Activated B cell treated with CpG ODN at 0.5 μM for 24 hours (primary cell): ENCODE measurements at regions not wholly inside any gene's neighbourhood (a gene's known extent, or its start where the extent isn't known, plus 50 kb on each side); places are given as distances from the start of the nearest gene placed in this dataset.
"Not testable (repeated sequence)": the region's sequence is repeated elsewhere in the genome, so short reads cannot be mapped to it uniquely, and the experiment has no call there.

Experiments
- ATAC-seq: fragments of 200-7000 bp; cut with Tn5 transposase; one replicate; pipeline ENCODE4 v1.10.0; 2021; ENCODE audit warnings: low read depth, mild to moderate bottlenecking, moderate library complexity
- CTCF ChIA-PET: fragments of 350-600 bp; sonication (Branson Sonifier 250); formaldehyde crosslinking; loops from one replicate; lab custom pipeline; 2021; ENCODE audit warnings: antibody characterized with exemption; lab: Charles Lee
- POLR2A ChIA-PET: fragments of 350-600 bp; sonication (Branson Sonifier 250); formaldehyde crosslinking; loops from one replicate; lab custom pipeline; 2021; ENCODE audit warnings: antibody characterized with exemption; lab: Charles Lee
- DNase-seq: peaks from one replicate; pipeline ENCODE4 v3.0.0; 2022
- H3K27ac Mint-ChIP-seq: one replicate; pipeline ENCODE4 v1.8.0; 2020; ENCODE audit warnings: mixed read lengths
- H3K27me3 Mint-ChIP-seq: one replicate; pipeline ENCODE4 v1.8.0; 2021; ENCODE audit warnings: mixed read lengths
- H3K36me3 Mint-ChIP-seq: one replicate; pipeline ENCODE4 v1.8.0; 2021; ENCODE audit warnings: low read depth, mixed read lengths
- H3K4me1 Mint-ChIP-seq: one replicate; pipeline ENCODE4 v1.8.0; 2021; ENCODE audit warnings: mixed read lengths
- H3K4me3 Mint-ChIP-seq: one replicate; pipeline ENCODE4 v1.8.0; 2020; ENCODE audit warnings: mild to moderate bottlenecking, mixed read lengths
- H3K9me3 Mint-ChIP-seq: one replicate; pipeline ENCODE4 v1.8.0; 2020; ENCODE audit warnings: mixed read lengths
- intact Hi-C: fragments of 100-400 bp; cut with micrococcal nuclease; formaldehyde crosslinking; loops from one replicate; pipeline ENCODE4 v1.15.1; 2024
- TF ChIP-seq, protein P1 (sequence below): fragments of 200-600 bp; IDR thresholded peaks from one replicate; pipeline ENCODE4 v1.8.0; 2022; ENCODE audit warnings: antibody characterized with exemption, mild to moderate bottlenecking

DNA sequence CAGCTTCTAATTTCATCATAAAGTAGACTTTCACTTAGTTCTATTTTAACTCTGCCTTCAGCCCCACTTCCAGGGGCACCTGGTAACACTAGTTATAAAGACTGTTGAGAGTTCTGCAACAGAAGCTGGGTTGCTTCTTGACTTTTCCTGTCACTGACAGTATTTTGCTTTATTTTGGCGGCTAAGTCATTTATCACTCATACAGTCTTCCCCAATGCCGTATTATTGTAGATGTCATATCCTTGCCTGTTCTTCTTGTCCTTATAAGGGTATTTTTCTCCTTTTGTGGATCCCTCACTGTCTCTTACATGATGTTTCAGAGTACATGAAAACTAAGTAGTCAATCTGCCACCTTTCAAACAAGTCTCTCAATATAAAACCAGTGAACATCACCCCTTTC, 369.0 kb upstream of the PPP2R3A start:
- H3K27me3 Mint-ChIP-seq = peaks cover 10% of the 10 kb centered on the region
- H3K36me3 Mint-ChIP-seq = no peaks in the 10 kb centered on the region
- peaks cover 3% of the 10 kb centered on the region for H3K9me3 Mint-ChIP-seq
- no peak overlapping the region for H3K27ac Mint-ChIP-seq
- CTCF ChIA-PET = no interaction called here
- no peaks in the 10 kb centered on the region for H3K4me1 Mint-ChIP-seq
- TF ChIP-seq, protein P1, sequence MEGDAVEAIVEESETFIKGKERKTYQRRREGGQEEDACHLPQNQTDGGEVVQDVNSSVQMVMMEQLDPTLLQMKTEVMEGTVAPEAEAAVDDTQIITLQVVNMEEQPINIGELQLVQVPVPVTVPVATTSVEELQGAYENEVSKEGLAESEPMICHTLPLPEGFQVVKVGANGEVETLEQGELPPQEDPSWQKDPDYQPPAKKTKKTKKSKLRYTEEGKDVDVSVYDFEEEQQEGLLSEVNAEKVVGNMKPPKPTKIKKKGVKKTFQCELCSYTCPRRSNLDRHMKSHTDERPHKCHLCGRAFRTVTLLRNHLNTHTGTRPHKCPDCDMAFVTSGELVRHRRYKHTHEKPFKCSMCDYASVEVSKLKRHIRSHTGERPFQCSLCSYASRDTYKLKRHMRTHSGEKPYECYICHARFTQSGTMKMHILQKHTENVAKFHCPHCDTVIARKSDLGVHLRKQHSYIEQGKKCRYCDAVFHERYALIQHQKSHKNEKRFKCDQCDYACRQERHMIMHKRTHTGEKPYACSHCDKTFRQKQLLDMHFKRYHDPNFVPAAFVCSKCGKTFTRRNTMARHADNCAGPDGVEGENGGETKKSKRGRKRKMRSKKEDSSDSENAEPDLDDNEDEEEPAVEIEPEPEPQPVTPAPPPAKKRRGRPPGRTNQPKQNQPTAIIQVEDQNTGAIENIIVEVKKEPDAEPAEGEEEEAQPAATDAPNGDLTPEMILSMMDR = no peak
- DNase-seq (no peak), ATAC-seq (no peak)
- POLR2A ChIA-PET = no interaction called here
- intact Hi-C loops = no loop called here
- H3K4me3 Mint-ChIP-seq = no peak overlapping the region

DNA sequence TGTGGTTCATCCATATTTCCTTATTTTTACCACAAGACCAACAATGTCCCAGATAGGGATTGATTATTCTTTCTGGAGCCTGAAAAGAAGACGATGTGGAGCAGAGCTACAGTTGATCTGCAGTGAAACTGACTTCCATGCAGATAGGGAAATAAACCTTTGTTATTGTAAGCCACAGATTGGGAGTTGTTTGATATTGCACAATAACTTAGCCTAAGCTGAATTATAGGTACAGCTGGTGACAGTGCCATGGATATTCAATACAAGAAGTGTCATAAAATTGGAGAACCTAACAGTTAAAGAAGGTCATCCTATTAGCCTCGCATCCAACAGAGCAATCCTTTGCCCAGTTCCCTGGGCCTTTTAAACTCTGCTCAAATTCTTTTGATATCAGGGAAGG, 367.7 kb upstream of the PPP2R3A start:
- CTCF ChIA-PET = no interaction called here
- Mint-ChIP-seq H3K36me3 (no peaks in the 10 kb centered on the region), H3K4me1 (no peaks in the 10 kb centered on the region), H3K27me3 (peaks cover 10% of the 10 kb centered on the region), H3K9me3 (peaks cover 3% of the 10 kb centered on the region), H3K4me3 (no peak overlapping the region), H3K27ac (no peak overlapping the region)
- TF ChIP-seq, protein P1 = no peak
- ATAC-seq = no peak
- no peak for DNase-seq
- POLR2A ChIA-PET = no interaction called here
- intact Hi-C loops = no loop called here

DNA sequence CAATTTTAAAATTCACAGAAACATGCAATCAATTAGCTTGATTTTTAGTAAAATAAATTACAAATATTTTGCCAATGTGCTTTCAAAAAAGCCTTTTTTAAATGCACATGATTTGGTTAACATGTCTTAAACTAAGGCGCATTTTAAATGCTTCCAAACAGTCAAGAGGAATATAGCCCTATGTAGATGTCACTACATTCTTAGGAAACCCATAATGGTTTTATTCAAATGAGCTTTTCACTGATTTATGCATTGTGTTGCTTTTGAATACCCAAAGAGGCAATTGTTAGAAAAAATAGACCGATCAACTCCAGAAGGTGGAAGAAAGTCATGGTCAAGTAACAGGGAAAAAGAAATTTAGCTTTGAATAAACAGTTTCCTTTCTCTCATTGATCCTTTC, 366.9 kb upstream of the PPP2R3A start:
- H3K9me3 Mint-ChIP-seq = no peaks in the 10 kb centered on the region
- no peak for DNase-seq
- no peaks in the 10 kb centered on the region for H3K4me1 Mint-ChIP-seq
- no peak for ATAC-seq
- intact Hi-C loops = no loop called here
- H3K27me3 Mint-ChIP-seq = peaks cover 10% of the 10 kb centered on the region
- ChIA-PET POLR2A (no interaction called here), CTCF (no interaction called here)
- H3K4me3 Mint-ChIP-seq = no peak overlapping the region
- H3K27ac Mint-ChIP-seq = no peak overlapping the region
- no peaks in the 10 kb centered on the region for H3K36me3 Mint-ChIP-seq
- TF ChIP-seq, protein P1 = no peak

DNA sequence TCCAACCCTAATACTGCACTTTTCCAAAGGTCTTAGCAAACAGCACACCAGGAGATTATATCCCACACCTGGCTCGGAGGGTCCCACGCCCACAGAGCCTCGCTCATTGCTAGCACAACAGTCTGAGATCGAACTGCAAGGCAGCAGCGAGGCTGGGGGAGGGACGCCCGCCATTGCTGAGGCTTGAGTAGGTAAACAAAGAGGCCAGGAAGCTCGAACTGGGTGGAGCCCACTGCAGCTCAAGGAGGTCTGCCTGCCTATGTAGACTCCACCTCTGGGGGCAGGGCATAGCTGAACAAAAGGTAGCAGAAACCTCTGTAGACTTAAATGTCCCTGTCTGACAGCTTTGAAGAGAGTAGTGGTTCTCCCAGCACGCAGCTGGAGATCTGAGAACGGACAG, 361.0 kb upstream of the PPP2R3A start:
- H3K4me1 Mint-ChIP-seq, intact Hi-C loops, POLR2A ChIA-PET, H3K27ac Mint-ChIP-seq, H3K9me3 Mint-ChIP-seq, H3K4me3 Mint-ChIP-seq, ATAC-seq, H3K27me3 Mint-ChIP-seq, CTCF ChIA-PET, H3K36me3 Mint-ChIP-seq, DNase-seq: not testable (repeated sequence)

DNA sequence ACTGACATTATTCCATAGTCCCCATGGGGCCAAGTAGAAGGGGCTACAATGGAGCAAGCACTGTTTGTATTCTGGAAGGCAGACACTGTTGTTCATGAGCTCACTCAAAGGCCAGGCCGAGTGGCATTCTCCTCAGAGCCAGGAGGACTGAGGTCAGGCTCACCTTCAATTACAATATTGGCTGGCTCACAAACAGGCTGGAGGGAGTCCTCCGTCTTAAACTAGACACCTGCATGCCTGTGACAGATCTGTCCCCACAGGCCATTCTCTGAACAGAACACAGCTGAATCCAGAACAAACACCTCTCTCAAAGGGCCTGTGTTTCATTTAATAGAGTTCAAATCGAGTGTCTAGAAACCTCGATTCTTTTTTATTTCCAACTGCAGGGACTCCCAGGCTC, 347.4 kb upstream of the PPP2R3A start:
- POLR2A ChIA-PET = no interaction called here
- ATAC-seq (no peak), DNase-seq (no peak)
- H3K27ac Mint-ChIP-seq = no peak overlapping the region
- TF ChIP-seq, protein P1 = no peak
- intact Hi-C loops = no loop called here
- H3K4me1 Mint-ChIP-seq = no peaks in the 10 kb centered on the region
- no peaks in the 10 kb centered on the region for H3K36me3 Mint-ChIP-seq
- peaks cover 4% of the 10 kb centered on the region for H3K9me3 Mint-ChIP-seq
- CTCF ChIA-PET = no interaction called here
- peaks cover 2% of the 10 kb centered on the region for H3K27me3 Mint-ChIP-seq
- H3K4me3 Mint-ChIP-seq = no peak overlapping the region

DNA sequence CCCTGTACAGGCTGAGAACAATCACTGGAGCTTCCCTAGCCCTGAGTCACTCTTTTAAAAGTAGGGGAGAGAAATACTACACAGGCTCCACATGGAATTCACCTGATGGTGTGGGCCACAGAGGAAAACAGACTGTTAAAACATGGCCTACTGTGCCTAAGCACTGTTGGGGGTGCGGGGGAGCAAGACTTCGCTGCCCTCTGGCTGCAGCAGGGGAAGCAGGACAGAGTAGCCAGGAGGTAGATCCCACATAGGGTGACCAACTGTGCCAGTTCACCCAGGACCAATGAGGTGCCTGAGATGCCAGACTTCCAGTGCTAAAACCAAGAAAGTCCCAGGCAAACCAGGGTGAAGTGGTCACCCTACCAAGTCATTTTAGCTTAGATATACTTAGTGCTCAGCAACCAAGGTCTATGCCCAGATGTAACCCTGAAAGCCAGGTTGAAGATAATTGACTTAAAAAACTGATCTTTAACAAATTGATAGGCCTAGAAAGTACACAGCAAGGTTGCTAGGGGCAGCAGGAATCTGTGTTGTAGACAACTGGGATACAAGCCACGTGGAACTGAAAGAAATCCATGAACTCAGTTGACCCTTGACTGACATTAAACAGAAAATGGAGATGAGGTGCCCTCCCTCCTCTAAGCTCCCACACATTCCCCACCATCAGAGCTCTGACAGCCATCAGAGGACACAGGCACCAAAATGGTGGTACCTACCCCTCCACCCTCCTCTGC, 344.2 kb upstream of the PPP2R3A start:
- no peak for DNase-seq
- Mint-ChIP-seq H3K4me3 (no peak overlapping the region), H3K27ac (no peak overlapping the region), H3K27me3 (no peaks in the 10 kb centered on the region), H3K4me1 (no peaks in the 10 kb centered on the region), H3K9me3 (no peaks in the 10 kb centered on the region), H3K36me3 (no peaks in the 10 kb centered on the region)
- intact Hi-C loops = no loop called here
- TF ChIP-seq, protein P1 = no peak
- POLR2A ChIA-PET = no interaction called here
- no peak for ATAC-seq
- CTCF ChIA-PET = no interaction called here
